ENCODE measurements at regions not wholly inside any gene's neighbourhood (a gene's known extent, or its start where the extent isn't known, plus 50 kb on each side); places are given as distances from the start of the nearest gene placed in this dataset.

DNA sequence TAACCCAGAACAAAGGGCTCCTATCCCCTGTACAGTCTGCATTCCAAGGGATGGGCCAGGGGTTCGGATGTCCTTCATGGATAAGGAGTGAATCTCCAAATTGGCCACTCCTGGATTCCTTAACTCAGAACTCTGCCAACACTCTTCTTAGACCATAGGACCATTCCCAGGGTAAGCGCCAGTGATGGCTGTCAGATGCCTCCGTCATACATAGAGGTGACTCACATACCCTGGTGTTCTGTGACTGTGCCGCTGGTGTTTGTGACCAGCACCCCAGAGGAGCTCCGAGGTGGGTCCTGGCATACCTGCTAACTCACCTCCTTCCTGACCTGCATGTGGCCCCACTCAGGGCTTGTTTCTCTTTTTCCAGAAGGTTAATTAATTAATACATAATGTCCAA, 134.7 kb downstream of the KLF13 start:
- Mint-ChIP-seq H3K9me3 (no peaks in the 10 kb centered on the region), H3K4me3 (no peak overlapping the region), H3K27me3 (peaks cover 39% of the 10 kb centered on the region), H3K27ac (no peak overlapping the region), H3K4me1 (ENCODE audit: low read depth) (peaks cover 9% of the 10 kb centered on the region), H3K36me3 (ENCODE audit: low read depth) (no peaks in the 10 kb centered on the region)
- intact Hi-C loops (cut with micrococcal nuclease): no loop called here

DNA sequence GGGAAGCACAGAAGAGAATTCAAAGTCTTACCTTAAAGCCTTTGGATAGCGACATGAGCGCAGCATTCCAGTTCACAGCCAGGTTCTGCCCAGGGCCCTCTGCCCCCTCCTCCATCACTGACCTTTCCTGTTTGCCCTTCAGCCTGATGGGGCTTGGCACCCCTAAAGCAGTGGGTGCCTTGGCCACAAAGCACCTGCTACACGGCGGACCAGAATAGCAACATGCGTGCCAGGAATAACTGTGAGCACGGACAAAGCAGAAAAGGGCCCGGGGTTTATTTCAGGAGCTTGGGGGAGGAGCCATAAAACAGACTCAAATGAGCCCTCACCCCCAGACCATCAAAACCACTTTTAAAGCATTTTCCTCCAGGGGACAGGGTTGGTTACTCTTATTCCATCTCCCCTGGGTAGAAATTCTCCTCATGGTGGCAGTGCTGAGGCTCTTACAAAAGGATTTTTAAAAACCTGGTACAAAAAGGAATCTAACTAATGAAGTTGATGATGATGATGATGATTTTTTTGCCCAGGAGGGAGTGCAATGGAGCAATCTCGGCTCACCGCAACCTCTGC, 135.4 kb downstream of the KLF13 start:
- Mint-ChIP-seq H3K27ac (no peak overlapping the region), H3K27me3 (peaks cover 36% of the 10 kb centered on the region), H3K4me3 (no peak overlapping the region), H3K9me3 (no peaks in the 10 kb centered on the region), H3K4me1 (ENCODE audit: low read depth) (peaks cover 9% of the 10 kb centered on the region), H3K36me3 (ENCODE audit: low read depth) (no peaks in the 10 kb centered on the region)
- intact Hi-C loops (cut with micrococcal nuclease): no loop called here

DNA sequence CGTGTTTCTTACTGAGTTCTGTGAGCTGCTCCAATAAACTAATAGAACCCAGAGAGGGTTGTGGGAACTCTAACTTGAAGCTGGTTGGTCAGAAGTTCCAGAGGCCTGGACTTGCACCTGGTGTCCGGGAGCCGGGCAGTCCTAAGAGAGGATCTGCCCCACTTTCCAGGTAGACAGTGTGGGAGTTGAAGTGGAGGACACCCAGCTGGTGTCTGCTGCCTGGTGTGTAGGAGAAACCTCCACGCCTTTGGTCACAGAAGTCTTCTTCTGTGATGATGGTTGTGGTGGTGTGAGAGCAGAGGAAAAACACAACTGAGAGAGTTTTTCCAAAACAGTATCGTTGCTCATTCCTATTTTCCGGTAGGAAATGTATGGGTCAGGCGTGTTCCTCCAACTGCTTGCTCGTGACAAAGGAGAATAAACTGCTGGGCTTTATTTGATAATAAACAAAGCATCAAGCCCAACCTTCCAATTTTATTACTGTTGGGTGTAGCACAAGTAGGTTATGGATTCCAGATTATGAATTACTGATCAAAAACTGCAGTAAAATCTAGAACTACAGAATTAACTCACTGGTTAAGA, 137.0 kb downstream of the KLF13 start:
- H3K27ac Mint-ChIP-seq: no peak overlapping the region
- peaks cover 30% of the 10 kb centered on the region for H3K27me3 Mint-ChIP-seq
- H3K4me1 Mint-ChIP-seq (ENCODE audit: low read depth): peaks cover 7% of the 10 kb centered on the region
- intact Hi-C loops (cut with micrococcal nuclease): no loop called here
- H3K4me3 Mint-ChIP-seq: no peak overlapping the region
- no peaks in the 10 kb centered on the region for H3K9me3 Mint-ChIP-seq
- no peaks in the 10 kb centered on the region for H3K36me3 Mint-ChIP-seq (ENCODE audit: low read depth)

DNA sequence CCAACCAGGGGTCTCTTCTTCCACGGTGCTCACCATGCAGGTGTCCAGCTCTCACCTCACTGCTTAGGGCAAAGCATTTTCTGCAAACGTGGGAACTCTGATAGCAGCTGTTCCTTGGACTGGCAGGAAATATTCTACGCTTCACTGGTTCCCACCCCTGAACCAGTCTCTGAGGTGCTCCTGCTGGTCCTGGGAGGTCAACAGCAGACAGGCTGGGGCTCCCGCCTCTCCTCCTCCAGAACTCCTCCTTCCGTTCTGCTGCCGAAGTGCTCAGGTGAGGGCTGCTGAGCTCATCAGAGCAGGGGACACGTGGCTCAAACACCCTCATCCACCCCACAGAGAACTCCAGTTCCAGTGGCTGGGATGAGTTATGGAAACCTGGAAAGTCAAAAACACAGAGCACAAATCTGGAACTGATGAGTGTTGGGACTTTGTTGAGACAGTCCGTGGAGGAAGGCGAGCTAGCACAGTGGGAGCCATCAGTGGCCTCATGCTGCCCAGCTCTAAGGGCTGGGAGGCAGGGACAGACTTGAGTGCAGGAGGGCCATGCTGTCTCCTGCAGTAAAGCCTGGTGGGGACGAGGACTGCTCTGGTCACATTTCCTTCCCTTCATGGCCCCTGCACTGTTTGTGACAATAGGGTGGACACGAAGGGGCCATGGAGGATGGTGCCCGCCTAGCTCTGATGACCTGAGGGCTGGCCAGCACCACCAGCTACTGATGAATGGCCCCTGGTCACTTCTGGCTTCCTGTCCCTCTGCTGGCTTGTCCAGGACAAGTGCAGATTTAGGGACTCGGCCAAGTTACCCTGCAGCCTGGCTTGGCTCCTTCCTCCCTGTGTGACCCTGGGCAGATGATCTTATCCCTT, 137.8 kb downstream of the KLF13 start:
- Mint-ChIP-seq H3K36me3 (ENCODE audit: low read depth) (no peaks in the 10 kb centered on the region), H3K27ac (no peak overlapping the region), H3K27me3 (peaks cover 31% of the 10 kb centered on the region), H3K4me1 (ENCODE audit: low read depth) (no peaks in the 10 kb centered on the region), H3K9me3 (no peaks in the 10 kb centered on the region), H3K4me3 (no peak overlapping the region)
- intact Hi-C loops (cut with micrococcal nuclease): no loop called here

DNA sequence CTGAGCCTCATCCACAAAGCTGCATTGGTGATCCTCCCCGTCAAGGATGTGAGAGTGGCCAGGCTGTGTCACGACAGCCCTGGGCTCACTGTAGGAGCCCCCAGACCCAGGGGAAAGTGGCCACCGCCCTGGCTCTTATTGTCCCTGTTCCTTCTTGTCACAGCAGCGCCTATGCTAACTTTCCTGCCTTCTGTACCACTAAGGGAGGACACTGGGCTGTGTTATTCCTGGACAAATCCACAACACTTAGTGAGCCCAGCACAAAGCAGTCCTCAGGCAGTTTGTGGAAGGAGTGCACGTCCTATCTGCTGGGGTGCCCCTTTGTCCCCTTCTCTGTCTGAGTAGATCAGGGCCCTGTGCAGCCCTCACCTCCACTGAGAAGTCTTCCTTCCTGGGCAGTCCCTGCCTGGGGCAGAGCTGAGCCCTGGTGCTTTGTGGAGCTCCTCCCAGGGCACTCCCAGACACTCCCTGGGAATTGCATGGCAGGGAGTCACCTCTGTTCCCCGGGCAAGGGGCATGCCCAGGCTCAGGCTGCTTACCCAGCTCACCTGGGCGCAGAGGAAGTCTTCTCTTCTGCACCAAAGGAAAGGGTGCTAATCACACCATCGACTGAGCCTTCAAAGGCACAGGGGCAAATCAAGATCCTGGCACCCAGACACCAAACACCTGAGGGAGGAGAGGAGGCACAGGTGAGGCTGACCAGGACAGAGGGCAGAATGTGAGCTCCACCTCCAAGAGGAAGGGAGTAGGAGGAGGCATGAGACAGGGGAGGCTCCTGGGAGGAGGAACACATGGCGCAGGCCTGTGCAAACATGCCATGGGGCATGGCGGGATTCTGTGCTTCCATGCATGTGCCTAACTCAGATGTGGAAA, 138.7 kb downstream of the KLF13 start:
- intact Hi-C loops (cut with micrococcal nuclease): no loop called here
- Mint-ChIP-seq H3K9me3 (no peaks in the 10 kb centered on the region), H3K4me1 (ENCODE audit: low read depth) (no peaks in the 10 kb centered on the region), H3K36me3 (ENCODE audit: low read depth) (no peaks in the 10 kb centered on the region), H3K27ac (no peak overlapping the region), H3K4me3 (no peak overlapping the region), H3K27me3 (peaks cover 34% of the 10 kb centered on the region)

DNA sequence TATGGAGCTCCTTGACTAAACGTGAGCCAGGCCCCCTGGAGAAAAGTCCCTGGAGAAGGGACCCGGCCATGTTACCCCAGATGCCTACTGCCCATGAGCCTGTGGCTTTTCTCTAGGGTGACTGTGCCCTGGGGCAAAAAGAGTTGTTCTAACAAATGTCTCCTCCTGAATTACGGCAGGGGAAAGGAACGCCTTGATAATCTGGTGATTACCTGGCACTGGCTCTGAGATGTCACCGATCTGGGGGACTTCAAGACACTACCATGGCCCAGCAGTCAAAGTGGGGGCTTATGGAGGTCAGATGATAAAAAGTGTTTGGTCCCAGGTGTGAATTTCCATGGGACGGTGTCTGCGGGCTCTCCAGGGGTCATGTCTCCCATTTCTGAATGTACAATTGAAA, 140.7 kb downstream of the KLF13 start:
- peaks cover 29% of the 10 kb centered on the region for H3K27me3 Mint-ChIP-seq
- intact Hi-C loops (cut with micrococcal nuclease): no loop called here
- no peaks in the 10 kb centered on the region for H3K9me3 Mint-ChIP-seq
- H3K4me3 Mint-ChIP-seq: no peak overlapping the region
- H3K27ac Mint-ChIP-seq: no peak overlapping the region
- no peaks in the 10 kb centered on the region for H3K4me1 Mint-ChIP-seq (ENCODE audit: low read depth)
- H3K36me3 Mint-ChIP-seq (ENCODE audit: low read depth): no peaks in the 10 kb centered on the region

DNA sequence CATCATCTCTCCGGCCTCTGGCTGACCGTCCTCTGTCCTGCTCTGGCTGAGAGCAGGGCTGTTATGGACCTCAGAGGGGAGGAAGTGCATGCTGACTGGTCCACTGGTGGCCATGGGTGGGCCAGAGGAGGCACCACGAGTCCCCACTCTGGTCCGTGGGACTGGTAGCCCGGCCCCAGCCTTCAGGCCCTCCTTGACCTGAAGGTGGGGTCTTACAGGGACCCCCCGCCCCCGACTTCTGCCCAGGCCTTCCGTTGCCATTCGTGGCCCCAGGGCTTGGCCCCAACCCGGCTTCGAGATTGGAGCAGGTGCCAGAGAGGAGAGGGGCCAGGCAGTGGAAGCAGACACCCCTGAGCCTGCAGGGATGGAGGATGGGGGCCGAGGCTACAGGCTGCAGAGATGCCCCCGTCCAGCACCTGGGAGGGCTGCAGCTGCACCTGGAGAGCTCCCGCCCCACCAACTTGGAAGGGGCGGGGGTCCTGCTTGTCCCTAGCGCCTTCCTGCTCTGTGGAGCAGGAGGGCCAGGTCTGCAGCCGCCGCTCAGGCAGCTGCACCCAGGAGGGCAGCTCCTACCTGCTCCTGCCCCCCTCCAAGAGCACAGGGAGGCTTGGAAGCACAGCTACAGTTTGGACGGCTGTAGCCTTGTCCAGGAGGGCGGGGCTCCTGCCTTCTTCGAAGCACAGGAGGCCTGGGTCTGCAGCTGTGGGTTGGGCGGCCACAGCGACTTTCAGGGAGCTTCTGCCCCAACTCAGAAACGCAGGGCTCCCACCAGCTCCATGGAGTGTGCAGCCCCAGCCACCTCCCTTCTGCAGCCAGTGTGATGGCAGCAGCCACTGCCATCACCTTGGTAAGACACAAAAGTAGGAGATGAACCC, 142.5 kb downstream of the KLF13 start:
- Mint-ChIP-seq H3K9me3 (no peaks in the 10 kb centered on the region), H3K27ac (no peak overlapping the region), H3K4me3 (no peak overlapping the region), H3K27me3 (peaks cover 28% of the 10 kb centered on the region), H3K36me3 (ENCODE audit: low read depth) (no peaks in the 10 kb centered on the region), H3K4me1 (ENCODE audit: low read depth) (peaks cover 15% of the 10 kb centered on the region)
- intact Hi-C loops (cut with micrococcal nuclease): no loop called here

DNA sequence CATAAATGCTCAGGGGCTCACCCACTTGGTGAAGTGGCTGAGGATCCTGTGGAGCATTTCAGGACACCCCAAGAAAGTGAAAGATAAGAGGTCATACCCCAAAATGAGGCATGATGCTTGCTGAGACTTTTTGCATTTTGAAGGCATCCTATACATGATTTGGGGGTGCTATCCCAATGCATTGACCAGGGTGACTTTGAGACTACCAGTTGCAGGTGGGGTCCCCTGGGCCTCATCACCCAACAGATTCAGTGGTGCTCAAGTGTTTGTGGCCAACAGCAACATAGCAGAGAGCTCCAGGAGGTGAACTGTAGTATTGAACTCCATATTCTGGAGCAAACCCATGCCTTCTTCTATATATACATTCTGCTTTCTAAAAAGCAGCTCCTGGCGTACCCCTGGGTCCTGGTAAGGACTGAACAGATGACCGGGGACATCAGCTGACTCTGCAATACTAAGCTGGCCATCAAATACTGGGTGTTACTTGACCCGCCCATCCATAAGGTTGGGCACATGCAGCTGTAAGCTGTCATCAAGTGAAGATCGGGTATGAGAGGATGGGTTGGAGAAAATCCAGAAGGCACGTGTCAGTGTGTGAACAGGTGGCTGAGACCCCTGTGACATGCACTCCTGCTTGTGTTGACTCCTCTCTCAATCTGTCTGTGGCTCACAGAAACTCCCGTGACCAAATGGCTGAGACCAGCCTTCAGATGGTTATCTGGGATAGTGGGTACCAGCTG, 143.3 kb downstream of the KLF13 start:
- H3K27ac Mint-ChIP-seq: no peak overlapping the region
- peaks cover 21% of the 10 kb centered on the region for H3K27me3 Mint-ChIP-seq
- intact Hi-C loops (cut with micrococcal nuclease): no loop called here
- H3K4me3 Mint-ChIP-seq: no peak overlapping the region
- H3K4me1 Mint-ChIP-seq (ENCODE audit: low read depth): peaks cover 15% of the 10 kb centered on the region
- H3K36me3 Mint-ChIP-seq (ENCODE audit: low read depth): no peaks in the 10 kb centered on the region
- H3K9me3 Mint-ChIP-seq: no peaks in the 10 kb centered on the region

DNA sequence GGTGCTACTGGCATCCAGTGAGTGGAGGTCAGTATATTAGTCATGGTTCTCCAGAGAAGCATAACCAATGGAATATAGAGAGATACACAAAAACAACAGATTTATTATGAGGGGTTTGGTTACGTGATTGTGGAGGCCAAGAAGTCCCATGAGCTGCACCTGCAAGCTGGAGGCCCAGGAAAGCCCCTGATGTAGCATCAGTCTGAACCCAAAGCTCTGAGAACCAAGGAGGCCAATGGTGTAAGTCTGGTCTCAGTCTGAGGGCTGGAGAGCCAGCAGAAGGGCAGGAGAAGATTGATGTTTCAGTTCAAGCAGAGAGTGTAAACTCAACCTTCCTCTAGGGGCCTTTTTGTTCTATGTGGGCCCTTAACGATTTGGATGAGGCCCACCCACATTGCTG, 144.1 kb downstream of the KLF13 start:
- intact Hi-C loops (cut with micrococcal nuclease): no loop called here

DNA sequence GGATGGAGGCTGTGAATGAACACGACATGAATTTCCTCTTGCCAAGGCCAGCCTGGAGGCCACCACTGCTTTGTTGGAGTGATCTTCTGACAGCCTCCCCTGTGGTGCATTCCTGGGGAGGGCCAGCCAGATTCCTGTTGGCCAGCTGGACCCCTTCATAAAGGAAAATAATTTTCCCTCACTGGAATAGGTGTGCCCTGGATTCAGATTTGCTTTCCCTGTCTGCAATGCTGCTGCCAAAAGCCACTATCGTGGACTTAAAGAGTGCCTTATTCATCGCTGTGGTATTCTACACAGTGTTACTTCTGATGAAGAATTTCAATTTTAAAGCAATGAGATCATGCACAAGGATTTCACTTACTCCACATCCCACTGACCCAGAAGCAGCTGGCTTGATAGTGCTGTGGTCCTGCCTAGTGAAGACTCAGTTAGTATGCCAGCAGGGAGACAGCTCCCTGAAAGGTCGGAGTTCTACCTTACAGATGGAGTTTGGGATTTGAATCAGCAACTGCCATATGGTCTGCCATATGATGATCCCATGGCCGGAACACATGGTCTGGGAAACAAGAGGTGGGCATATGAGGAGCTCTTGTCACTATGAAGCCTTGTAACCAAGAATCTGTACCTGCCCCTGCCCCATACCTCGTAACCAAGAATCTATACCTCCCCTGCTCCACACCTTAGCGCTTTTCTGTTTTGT, 145.2 kb downstream of the KLF13 start:
- Mint-ChIP-seq H3K4me3 (no peak overlapping the region), H3K4me1 (ENCODE audit: low read depth) (peaks cover 15% of the 10 kb centered on the region), H3K36me3 (ENCODE audit: low read depth) (no peaks in the 10 kb centered on the region), H3K27ac (no peak overlapping the region), H3K27me3 (peaks cover 14% of the 10 kb centered on the region), H3K9me3 (no peaks in the 10 kb centered on the region)
- intact Hi-C loops (cut with micrococcal nuclease): no loop called here

More for the DNA sequence above, 144.1 kb downstream of the KLF13 start:
- Mint-ChIP-seq H3K4me1 (ENCODE audit: low read depth) (peaks cover 15% of the 10 kb centered on the region), H3K27me3 (peaks cover 14% of the 10 kb centered on the region), H3K4me3 (no peak overlapping the region), H3K36me3 (ENCODE audit: low read depth) (no peaks in the 10 kb centered on the region), H3K9me3 (no peaks in the 10 kb centered on the region), H3K27ac (no peak overlapping the region)

DNA sequence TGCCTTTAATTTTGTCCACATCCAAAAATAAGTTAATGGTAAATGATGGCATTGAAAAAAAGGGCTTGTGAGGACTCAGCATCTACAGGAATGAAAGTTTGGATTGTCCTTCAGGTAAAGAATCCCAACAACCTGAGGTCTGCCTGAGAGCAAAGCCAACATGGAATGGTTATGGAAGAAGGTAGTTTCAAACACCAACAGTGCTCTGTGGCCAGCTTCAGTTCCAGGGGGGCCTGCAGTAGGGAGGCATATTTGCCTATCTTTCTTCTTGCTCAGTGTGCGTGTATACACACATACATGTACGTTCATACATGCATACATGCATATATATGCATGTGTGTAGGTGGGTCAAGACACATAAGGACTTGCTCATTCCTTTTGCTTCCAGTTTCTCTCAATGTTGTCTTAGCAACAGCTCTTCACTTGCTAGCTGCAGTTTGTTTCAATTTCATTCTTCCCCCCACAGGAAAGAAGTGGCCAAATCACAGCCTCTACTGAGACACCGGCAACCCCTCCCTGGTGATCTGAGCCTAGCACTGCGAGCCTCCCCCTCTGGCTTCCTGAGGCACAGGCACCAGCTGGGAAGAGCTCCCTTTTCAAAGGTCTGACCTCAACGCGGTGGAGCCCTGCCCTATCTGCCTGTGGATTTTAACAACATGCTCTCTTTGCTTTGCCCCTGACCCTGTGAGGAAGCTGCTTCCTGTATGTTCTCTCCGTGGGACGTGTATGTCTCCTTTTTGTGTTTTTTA, 146.2 kb downstream of the KLF13 start:
- Mint-ChIP-seq H3K27ac (peak overlapping the region; percentile 47), H3K27me3 (peaks cover 14% of the 10 kb centered on the region), H3K36me3 (ENCODE audit: low read depth) (no peaks in the 10 kb centered on the region), H3K4me1 (ENCODE audit: low read depth) (peaks cover 15% of the 10 kb centered on the region), H3K4me3 (peak overlapping the region; percentile 58), H3K9me3 (no peaks in the 10 kb centered on the region)
- intact Hi-C loops (cut with micrococcal nuclease): no loop called here
